ENCODE measurements at regions not wholly inside any gene's neighbourhood (a gene's known extent, or its start where the extent isn't known, plus 50 kb on each side); places are given as distances from the start of the nearest gene placed in this dataset.

GRCh38 chr2:186979439-186980116 lies 130.6 kb upstream of the ZSWIM2 start:
- no peaks in the 10 kb centered on the region for H3K79me1 ChIP-seq (ENCODE audit: insufficient read depth, low read depth, low read length, poor library complexity, severe bottlenecking)
- no peaks in the 10 kb centered on the region for H3K9me3 ChIP-seq (ENCODE audit: control insufficient read depth, low read depth, low read length)
- TF ChIP-seq CTCF (conservative IDR thresholded peaks at IDR 0.05), result no peak
- H3K9me3 Mint-ChIP-seq, result no peaks in the 10 kb centered on the region
- no peak overlapping the region for H3K9ac ChIP-seq (ENCODE audit: extremely low read depth, insufficient read length, low read length)
- no peaks in the 10 kb centered on the region for H3K36me3 Mint-ChIP-seq (ENCODE audit: insufficient read depth in 1 of 3, low read depth in 3 of 3)
- DNase-seq, result no peak
- no peak overlapping the region for H2BK120ac ChIP-seq (ENCODE audit: low read depth, low read length, poor library complexity, severe bottlenecking)
- no peak overlapping the region for H3T11ph ChIP-seq (ENCODE audit: low read length)
- no peak overlapping the region for H2BK20ac ChIP-seq (ENCODE audit: low read depth, low read length, poor library complexity, severe bottlenecking)
- no peaks in the 10 kb centered on the region for H3K4me1 Mint-ChIP-seq
- no peaks in the 10 kb centered on the region for H3K4me1 ChIP-seq (ENCODE audit: insufficient read depth, low read length)
- H4K5ac ChIP-seq (ENCODE audit: insufficient read length, low read depth, low read length), result no peak overlapping the region
- H3K56ac ChIP-seq (ENCODE audit: insufficient read length, low read depth, low read length), result no peak overlapping the region
- H4K8ac ChIP-seq (replicated peaks; ENCODE audit: insufficient read length, low read depth, low read length), result no peak overlapping the region
- H2BK12ac ChIP-seq (ENCODE audit: insufficient read length, low read depth, low read length), result no peak overlapping the region
- no peak overlapping the region for H2BK15ac ChIP-seq (ENCODE audit: low read depth, low read length)
- no peaks in the 10 kb centered on the region for H4K20me1 ChIP-seq (ENCODE audit: control insufficient read depth, insufficient read depth, insufficient read length)
- WGBS (ENCODE audit: extremely low coverage, insufficient read length, low lambda C conversion rate), result no CpG with 5 or more reads among the region's 10 CpGs
- H3K4me2 ChIP-seq (ENCODE audit: insufficient read depth, insufficient read length, low read length), result no peak overlapping the region
- no peak overlapping the region for H3K18ac ChIP-seq (ENCODE audit: insufficient read length, low read depth, low read length)
- H3K27me3 ChIP-seq (ENCODE audit: insufficient read depth, low read length), result no peaks in the 10 kb centered on the region
- H3K23ac ChIP-seq (ENCODE audit: insufficient read length, low read depth, low read length), result no peak overlapping the region
- H2AFZ ChIP-seq (ENCODE audit: low read length), result no peak overlapping the region
- H3K23me2 ChIP-seq (ENCODE audit: insufficient read length, low read depth, low read length, poor library complexity, severe bottlenecking), result no peaks in the 10 kb centered on the region
- no peak overlapping the region for H3K4me3 Mint-ChIP-seq
- H3K14ac ChIP-seq (ENCODE audit: insufficient read depth, low read length), result no peak overlapping the region
- no peak overlapping the region for H3K4ac ChIP-seq (ENCODE audit: low read depth, low read length)
- no peak overlapping the region for H2AK5ac ChIP-seq (ENCODE audit: insufficient read length, low read length)
- no peaks in the 10 kb centered on the region for H3K27me3 Mint-ChIP-seq (ENCODE audit: low read depth)
- H3K27ac Mint-ChIP-seq, result no peak overlapping the region
- H3K79me2 ChIP-seq (ENCODE audit: insufficient read depth, low read length), result no peaks in the 10 kb centered on the region
- H4K91ac ChIP-seq (ENCODE audit: insufficient read length, low read depth, low read length), result no peak overlapping the region
- H2BK5ac ChIP-seq (ENCODE audit: insufficient read length, low read length), result no peak overlapping the region
- H3K27ac ChIP-seq (ENCODE audit: insufficient read length, low read depth, low read length), result no peak overlapping the region
